MM.1S (cell line): ENCODE measurements at regions not wholly inside any gene's neighbourhood (a gene's known extent, or its start where the extent isn't known, plus 50 kb on each side); places are given as distances from the start of the nearest gene placed in this dataset.

Source experiments
- DNase-seq: peaks from one replicate; pipeline ENCODE4 v3.0.0-alpha.2; 2015
- H2AFZ ChIP-seq: fragments of 300-600 bp; sonication (generic); 2 replicates; pipeline ENCODE4 v1.6.0; 2016; ENCODE audit warnings: antibody characterized with exemption, low read length
- H3F3A ChIP-seq: fragments of 300-600 bp; sonication (generic); 2 replicates; pipeline ENCODE4 v1.6.1; 2016; ENCODE audit warnings: mild to moderate bottlenecking, antibody characterized with exemption, low read length, moderate library complexity, mixed read lengths; ENCODE audit not compliant: insufficient read depth
- H3K27ac ChIP-seq: fragments of 300-600 bp; sonication (generic); 2 replicates; pipeline ENCODE4 v1.5.1; 2016; ENCODE audit warnings: mild to moderate bottlenecking, low read length
- H3K27me3 ChIP-seq: fragments of 300-600 bp; sonication (generic); replicated peaks from 2 replicates; pipeline ENCODE4 v1.6.0; 2016; ENCODE audit warnings: low read length; ENCODE audit not compliant: insufficient read depth
- H3K36me3 ChIP-seq: fragments of 300-600 bp; sonication (generic); replicated peaks from 2 replicates; pipeline ENCODE4 v1.6.1; 2016; ENCODE audit warnings: mild to moderate bottlenecking, low read length, mixed read lengths; ENCODE audit not compliant: insufficient read depth
- H3K4me1 ChIP-seq: fragments of 300-600 bp; sonication (generic); 2 replicates; pipeline ENCODE4 v1.6.1; 2016; ENCODE audit warnings: low read length, mixed read lengths
- H3K4me2 ChIP-seq: fragments of 300-600 bp; sonication (generic); 2 replicates; pipeline ENCODE4 v1.6.0; 2016; ENCODE audit warnings: low read depth, low read length
- H3K4me3 ChIP-seq: fragments of 300-600 bp; sonication (generic); 2 replicates; pipeline ENCODE4 v1.5.1; 2016; ENCODE audit warnings: low read length, mixed read lengths
- H3K79me2 ChIP-seq: fragments of 300-600 bp; sonication (generic); 2 replicates; pipeline ENCODE4 v1.6.1; 2016; ENCODE audit warnings: mixed run types, low read length, mixed read lengths
- H3K9ac ChIP-seq: fragments of 300-600 bp; sonication (generic); 2 replicates; pipeline ENCODE4 v1.6.1; 2016; ENCODE audit warnings: low read length, mixed read lengths
- H3K9me2 ChIP-seq: fragments of 300-600 bp; sonication (generic); replicated peaks from 2 replicates; pipeline ENCODE4 v1.6.1; 2016; ENCODE audit warnings: mild to moderate bottlenecking, low read length, mixed read lengths; ENCODE audit not compliant: insufficient read depth
- H3K9me3 ChIP-seq: fragments of 300-600 bp; sonication (generic); replicated peaks from 2 replicates; pipeline ENCODE4 v1.6.1; 2016; ENCODE audit warnings: mild to moderate bottlenecking, low read length, mixed read lengths; ENCODE audit not compliant: insufficient read depth
- H4K20me1 ChIP-seq: fragments of 300-600 bp; sonication (generic); 2 replicates; pipeline ENCODE4 v1.6.1; 2016; ENCODE audit warnings: mild to moderate bottlenecking, low read length, moderate library complexity, mixed read lengths; ENCODE audit not compliant: insufficient read depth
- EZH2 ChIP-seq: fragments of 300-600 bp; sonication (generic); optimal IDR thresholded peaks from 2 replicates; pipeline ENCODE3; 2017; ENCODE audit warnings: low read depth, mild to moderate bottlenecking, antibody characterized with exemption, low read length, mixed read lengths
- EZH2phosphoT487 ChIP-seq: fragments of 300-600 bp; sonication (generic); IDR thresholded peaks from 2 replicates; pipeline ENCODE4 v1.6.1; 2018; ENCODE audit warnings: antibody characterized with exemption, low read length
- TF ChIP-seq, protein P1 (sequence below): fragments of 300-600 bp; sonication (generic); IDR thresholded peaks from 2 replicates; pipeline ENCODE4 v1.5.1; 2016; ENCODE audit warnings: antibody characterized with exemption, low read length, mixed read lengths

DNA sequence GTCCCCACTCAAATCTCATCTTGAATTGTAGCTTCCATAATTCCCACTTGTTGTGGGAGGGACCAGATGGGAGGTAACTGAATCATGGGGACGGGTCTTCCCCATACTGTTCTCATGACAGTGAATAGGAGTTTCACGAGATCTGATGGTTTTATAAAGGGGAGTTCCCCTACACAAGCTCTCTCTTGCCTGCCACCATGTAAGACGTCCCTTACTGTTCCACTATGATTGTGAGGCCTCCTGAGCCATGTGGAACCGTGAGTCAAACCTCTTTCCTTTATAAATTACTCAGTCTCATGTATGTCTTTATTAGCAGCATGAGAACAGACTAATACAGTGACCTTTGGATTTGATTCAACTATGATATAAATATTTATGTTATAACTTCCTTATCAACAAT, 78.0 kb downstream of the CYRIA start:
- no peak for DNase-seq
- Histone ChIP-seq H3K79me2 (no peaks in the 10 kb centered on the region), H2AFZ (no peak overlapping the region), H3K9me3 (no peaks in the 10 kb centered on the region), H3F3A (no peaks in the 10 kb centered on the region), H3K4me2 (no peak overlapping the region), H3K9ac (no peak overlapping the region), H3K9me2 (no peaks in the 10 kb centered on the region), H3K4me1 (no peaks in the 10 kb centered on the region), H3K4me3 (no peak overlapping the region), H3K27me3 (no peaks in the 10 kb centered on the region), H3K27ac (no peak overlapping the region), H4K20me1 (no peaks in the 10 kb centered on the region), H3K36me3 (no peaks in the 10 kb centered on the region)
- TF ChIP-seq EZH2 (no peak), EZH2phosphoT487 (no peak)
- TF ChIP-seq, protein P1, sequence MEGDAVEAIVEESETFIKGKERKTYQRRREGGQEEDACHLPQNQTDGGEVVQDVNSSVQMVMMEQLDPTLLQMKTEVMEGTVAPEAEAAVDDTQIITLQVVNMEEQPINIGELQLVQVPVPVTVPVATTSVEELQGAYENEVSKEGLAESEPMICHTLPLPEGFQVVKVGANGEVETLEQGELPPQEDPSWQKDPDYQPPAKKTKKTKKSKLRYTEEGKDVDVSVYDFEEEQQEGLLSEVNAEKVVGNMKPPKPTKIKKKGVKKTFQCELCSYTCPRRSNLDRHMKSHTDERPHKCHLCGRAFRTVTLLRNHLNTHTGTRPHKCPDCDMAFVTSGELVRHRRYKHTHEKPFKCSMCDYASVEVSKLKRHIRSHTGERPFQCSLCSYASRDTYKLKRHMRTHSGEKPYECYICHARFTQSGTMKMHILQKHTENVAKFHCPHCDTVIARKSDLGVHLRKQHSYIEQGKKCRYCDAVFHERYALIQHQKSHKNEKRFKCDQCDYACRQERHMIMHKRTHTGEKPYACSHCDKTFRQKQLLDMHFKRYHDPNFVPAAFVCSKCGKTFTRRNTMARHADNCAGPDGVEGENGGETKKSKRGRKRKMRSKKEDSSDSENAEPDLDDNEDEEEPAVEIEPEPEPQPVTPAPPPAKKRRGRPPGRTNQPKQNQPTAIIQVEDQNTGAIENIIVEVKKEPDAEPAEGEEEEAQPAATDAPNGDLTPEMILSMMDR, result no peak

DNA sequence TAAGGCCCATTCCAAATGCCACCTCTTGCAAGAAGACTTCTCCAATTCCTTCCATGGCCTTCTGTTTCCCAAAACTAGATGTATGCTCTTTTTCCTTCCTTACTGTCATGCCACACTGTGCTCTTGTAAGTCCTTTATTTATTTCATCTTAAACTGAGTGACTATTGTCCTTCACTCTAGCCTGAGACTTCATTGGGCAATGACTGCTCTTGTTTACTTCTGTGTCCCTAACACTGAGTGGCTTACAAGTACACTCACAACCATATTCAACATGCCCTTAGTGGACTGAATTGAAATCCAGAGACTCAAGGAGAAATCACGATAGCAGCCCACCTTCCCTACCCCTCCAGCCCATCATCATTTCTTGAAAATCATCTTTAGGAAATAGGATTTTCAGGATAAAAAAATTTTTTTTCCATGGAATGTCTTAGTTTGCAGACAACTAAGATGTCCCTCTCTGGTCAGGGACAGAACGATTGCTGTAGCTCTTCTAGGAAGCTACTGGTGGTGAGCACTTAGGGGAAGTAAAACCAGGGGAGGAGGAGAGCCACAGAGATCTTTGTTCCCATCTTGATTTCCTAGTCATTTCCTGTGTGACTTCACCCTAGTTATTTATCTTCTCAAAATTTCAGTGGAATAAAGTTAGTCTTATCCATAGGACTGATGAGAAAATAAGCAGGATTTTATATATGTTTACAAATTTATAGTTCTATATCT, 80.7 kb downstream of the CYRIA start:
- DNase-seq, result no peak
- H3K79me2 ChIP-seq, result no peaks in the 10 kb centered on the region
- no peaks in the 10 kb centered on the region for H3K36me3 ChIP-seq
- TF ChIP-seq, protein P1, result no peak
- TF ChIP-seq EZH2 (no peak), EZH2phosphoT487 (no peak)
- H3K4me1 ChIP-seq, result no peaks in the 10 kb centered on the region
- H4K20me1 ChIP-seq, result no peaks in the 10 kb centered on the region
- no peak overlapping the region for H3K4me3 ChIP-seq
- H2AFZ ChIP-seq, result no peak overlapping the region
- no peaks in the 10 kb centered on the region for H3K9me2 ChIP-seq
- no peaks in the 10 kb centered on the region for H3F3A ChIP-seq
- no peaks in the 10 kb centered on the region for H3K27me3 ChIP-seq
- H3K9ac ChIP-seq, result no peak overlapping the region
- H3K9me3 ChIP-seq, result no peaks in the 10 kb centered on the region
- H3K27ac ChIP-seq, result no peak overlapping the region
- H3K4me2 ChIP-seq, result no peak overlapping the region

DNA sequence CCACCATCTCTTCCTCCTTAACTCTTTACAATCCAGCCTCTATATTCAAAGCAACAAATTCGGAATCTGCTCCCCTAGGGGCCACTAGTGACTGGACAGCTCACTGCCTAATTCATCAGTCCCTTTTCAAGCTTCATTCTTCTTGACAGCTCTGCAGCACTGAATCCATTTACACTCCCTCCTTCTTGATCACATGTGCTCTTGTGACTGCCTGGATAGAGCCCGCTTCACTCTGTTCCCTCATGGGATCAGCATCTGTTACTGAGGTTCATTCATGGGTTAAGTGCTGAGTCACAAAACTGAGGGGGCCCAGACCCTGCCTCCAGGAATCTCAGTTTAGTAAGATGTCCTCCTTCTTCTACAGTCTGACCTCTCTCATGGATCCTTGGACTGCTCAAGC, 81.5 kb downstream of the CYRIA start:
- Histone ChIP-seq H3K36me3 (no peaks in the 10 kb centered on the region), H2AFZ (no peak overlapping the region), H3K9ac (no peak overlapping the region), H3K79me2 (no peaks in the 10 kb centered on the region), H3K4me2 (no peak overlapping the region), H3K9me3 (no peaks in the 10 kb centered on the region), H3K4me1 (no peaks in the 10 kb centered on the region), H3K27me3 (no peaks in the 10 kb centered on the region), H3K9me2 (no peaks in the 10 kb centered on the region), H4K20me1 (no peaks in the 10 kb centered on the region), H3K4me3 (no peak overlapping the region), H3F3A (no peaks in the 10 kb centered on the region), H3K27ac (no peak overlapping the region)
- TF ChIP-seq EZH2 (no peak), EZH2phosphoT487 (no peak)
- TF ChIP-seq, protein P1, result no peak
- DNase-seq, result no peak
